ENCODE measurements at regions not wholly inside any gene's neighbourhood (a gene's known extent, or its start where the extent isn't known, plus 50 kb on each side); places are given as distances from the start of the nearest gene placed in this dataset.

DNA sequence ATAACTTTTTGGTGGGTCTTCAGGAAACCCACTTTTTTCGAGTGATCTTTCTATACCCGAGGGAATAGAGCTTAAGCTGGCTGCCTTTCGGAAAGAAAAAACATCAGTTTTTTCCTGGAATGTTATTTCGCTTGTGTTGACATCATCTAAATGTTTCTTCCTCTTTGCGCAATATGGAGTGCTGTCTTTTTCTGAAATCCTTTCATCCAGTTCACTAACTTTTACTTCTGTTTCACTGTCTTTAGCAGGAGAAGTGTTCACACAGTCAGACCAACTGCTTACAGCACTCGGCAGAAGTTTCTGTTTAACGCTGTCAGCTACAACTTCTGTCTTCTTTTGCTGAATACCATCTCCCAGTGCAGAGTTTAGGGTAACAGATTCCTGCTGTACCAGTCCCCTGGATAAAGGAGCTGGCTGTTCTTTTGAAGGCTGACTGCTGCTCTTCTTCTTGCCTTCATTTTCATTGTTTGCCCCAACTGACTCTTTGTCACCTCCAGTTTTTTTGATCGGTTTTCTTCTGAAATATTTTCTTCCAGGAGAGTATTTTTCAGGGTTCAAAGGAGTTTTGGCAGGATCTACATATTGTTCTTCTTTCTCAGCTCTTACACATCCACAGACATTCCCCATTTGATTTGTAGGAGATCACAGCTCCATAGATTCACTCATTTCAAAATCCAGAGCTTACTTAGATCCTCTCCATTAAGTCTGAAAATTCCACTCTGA lies 50.0 kb upstream of the DST start:
- H3K27ac ChIP-seq (ENCODE audit: low read depth in 1 of 2, low read length in 2 of 2), result peak overlapping the region; percentile 91 to 99
- no peaks in the 10 kb centered on the region for H3K36me3 ChIP-seq (ENCODE audit: control insufficient read depth in 4 of 4, insufficient read depth in 3 of 4, low read depth in 1 of 4, low read length in 3 of 4)
- peak overlapping the region; percentile 64 to 93 (median 81) for H3K4me3 ChIP-seq (ENCODE audit: low read depth in 1 of 3, low read length in 3 of 3)
- 22% methylated on average over 8 of the region's 8 CpGs for WGBS
- peak overlapping the region; percentile 57 to 86 for H3K9ac ChIP-seq (ENCODE audit: low read depth in 1 of 2, low read length in 2 of 2)
- H3K9me3 ChIP-seq (ENCODE audit: control insufficient read depth in 4 of 4, low read length in 3 of 4), result no peaks in the 10 kb centered on the region
- peaks cover 0 to 25% (median 6%) of the 10 kb centered on the region in 4 donors for H3K4me1 ChIP-seq (ENCODE audit: control insufficient read depth in 4 of 4, insufficient read depth in 4 of 4, low read length in 3 of 4)
- no peak for DNase-seq (ENCODE audit: low spot score)
- no peak for TF ChIP-seq NR2F2 (IDR thresholded peaks at IDR 0.05)
- peak; percentile 8 for TF ChIP-seq FOXA2 (IDR thresholded peaks at IDR 0.05)
- peak in 1 of 2 donors; percentile 19 for TF ChIP-seq EGR1 (IDR thresholded peaks at IDR 0.05; ENCODE audit: low read depth in 2 of 2)
- peak; percentile 45 for TF ChIP-seq YY1 (IDR thresholded peaks at IDR 0.05)
- TF ChIP-seq, protein P1, sequence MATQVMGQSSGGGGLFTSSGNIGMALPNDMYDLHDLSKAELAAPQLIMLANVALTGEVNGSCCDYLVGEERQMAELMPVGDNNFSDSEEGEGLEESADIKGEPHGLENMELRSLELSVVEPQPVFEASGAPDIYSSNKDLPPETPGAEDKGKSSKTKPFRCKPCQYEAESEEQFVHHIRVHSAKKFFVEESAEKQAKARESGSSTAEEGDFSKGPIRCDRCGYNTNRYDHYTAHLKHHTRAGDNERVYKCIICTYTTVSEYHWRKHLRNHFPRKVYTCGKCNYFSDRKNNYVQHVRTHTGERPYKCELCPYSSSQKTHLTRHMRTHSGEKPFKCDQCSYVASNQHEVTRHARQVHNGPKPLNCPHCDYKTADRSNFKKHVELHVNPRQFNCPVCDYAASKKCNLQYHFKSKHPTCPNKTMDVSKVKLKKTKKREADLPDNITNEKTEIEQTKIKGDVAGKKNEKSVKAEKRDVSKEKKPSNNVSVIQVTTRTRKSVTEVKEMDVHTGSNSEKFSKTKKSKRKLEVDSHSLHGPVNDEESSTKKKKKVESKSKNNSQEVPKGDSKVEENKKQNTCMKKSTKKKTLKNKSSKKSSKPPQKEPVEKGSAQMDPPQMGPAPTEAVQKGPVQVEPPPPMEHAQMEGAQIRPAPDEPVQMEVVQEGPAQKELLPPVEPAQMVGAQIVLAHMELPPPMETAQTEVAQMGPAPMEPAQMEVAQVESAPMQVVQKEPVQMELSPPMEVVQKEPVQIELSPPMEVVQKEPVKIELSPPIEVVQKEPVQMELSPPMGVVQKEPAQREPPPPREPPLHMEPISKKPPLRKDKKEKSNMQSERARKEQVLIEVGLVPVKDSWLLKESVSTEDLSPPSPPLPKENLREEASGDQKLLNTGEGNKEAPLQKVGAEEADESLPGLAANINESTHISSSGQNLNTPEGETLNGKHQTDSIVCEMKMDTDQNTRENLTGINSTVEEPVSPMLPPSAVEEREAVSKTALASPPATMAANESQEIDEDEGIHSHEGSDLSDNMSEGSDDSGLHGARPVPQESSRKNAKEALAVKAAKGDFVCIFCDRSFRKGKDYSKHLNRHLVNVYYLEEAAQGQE (IDR thresholded peaks at IDR 0.05), result no peak
- no peak for TF ChIP-seq GABPA (IDR thresholded peaks at IDR 0.05 in 1 of 2, conservative IDR thresholded peaks at IDR 0.05 in 1 of 2)
- TF ChIP-seq TAF1 (conservative IDR thresholded peaks at IDR 0.05), result peak; percentile 19
- TF ChIP-seq, protein P2, sequence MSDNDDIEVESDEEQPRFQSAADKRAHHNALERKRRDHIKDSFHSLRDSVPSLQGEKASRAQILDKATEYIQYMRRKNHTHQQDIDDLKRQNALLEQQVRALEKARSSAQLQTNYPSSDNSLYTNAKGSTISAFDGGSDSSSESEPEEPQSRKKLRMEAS (IDR thresholded peaks at IDR 0.05), result peak; percentile 42
- peak in 1 of 2 donors; percentile 12 for TF ChIP-seq RXRA (IDR thresholded peaks at IDR 0.05)
- TF ChIP-seq RAD21 (IDR thresholded peaks at IDR 0.05), result peak in 1 of 2 donors; percentile 11
- TF ChIP-seq SP1 (IDR thresholded peaks at IDR 0.05), result no peak
- TF ChIP-seq, protein P3, sequence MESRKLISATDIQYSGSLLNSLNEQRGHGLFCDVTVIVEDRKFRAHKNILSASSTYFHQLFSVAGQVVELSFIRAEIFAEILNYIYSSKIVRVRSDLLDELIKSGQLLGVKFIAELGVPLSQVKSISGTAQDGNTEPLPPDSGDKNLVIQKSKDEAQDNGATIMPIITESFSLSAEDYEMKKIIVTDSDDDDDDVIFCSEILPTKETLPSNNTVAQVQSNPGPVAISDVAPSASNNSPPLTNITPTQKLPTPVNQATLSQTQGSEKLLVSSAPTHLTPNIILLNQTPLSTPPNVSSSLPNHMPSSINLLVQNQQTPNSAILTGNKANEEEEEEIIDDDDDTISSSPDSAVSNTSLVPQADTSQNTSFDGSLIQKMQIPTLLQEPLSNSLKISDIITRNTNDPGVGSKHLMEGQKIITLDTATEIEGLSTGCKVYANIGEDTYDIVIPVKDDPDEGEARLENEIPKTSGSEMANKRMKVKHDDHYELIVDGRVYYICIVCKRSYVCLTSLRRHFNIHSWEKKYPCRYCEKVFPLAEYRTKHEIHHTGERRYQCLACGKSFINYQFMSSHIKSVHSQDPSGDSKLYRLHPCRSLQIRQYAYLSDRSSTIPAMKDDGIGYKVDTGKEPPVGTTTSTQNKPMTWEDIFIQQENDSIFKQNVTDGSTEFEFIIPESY (IDR thresholded peaks at IDR 0.05), result peak; percentile 25
- peak; percentile 54 to 59 for TF ChIP-seq JUND (IDR thresholded peaks at IDR 0.05)
- no peaks in the 10 kb centered on the region for H3K27me3 ChIP-seq (ENCODE audit: control insufficient read depth in 4 of 4, insufficient read depth in 4 of 4, low read length in 3 of 4)
